GM10248 (cell line): ENCODE measurements at regions not wholly inside any gene's neighbourhood (a gene's known extent, or its start where the extent isn't known, plus 50 kb on each side); places are given as distances from the start of the nearest gene placed in this dataset.
"Not testable (repeated sequence)": the region's sequence is repeated elsewhere in the genome, so short reads cannot be mapped to it uniquely, and the experiment has no call there.

Source experiments
- CTCF ChIA-PET: fragments of 300-600 bp; sonication (Branson Sonifier 250); formaldehyde crosslinking; extraction: SDS; loops from one replicate; lab custom pipeline; 2021; ENCODE audit warnings: antibody characterized with exemption; lab: Yijun Ruan, JAX
- POLR2A ChIA-PET: fragments of 350-650 bp; sonication (Branson Sonifier 250); formaldehyde crosslinking; extraction: SDS; loops from one replicate; lab custom pipeline; 2020; ENCODE audit warnings: antibody characterized with exemption; lab: Yijun Ruan, JAX
- DNase-seq: peaks from one replicate; pipeline ENCODE4 v3.0.0; 2012; ENCODE audit errors: extremely low spot score
- CTCF ChIP-seq: IDR thresholded peaks from 2 replicates; pipeline ENCODE4 v1.5.1; 2012; ENCODE audit warnings: mild to moderate bottlenecking, low read depth; ENCODE audit errors: extremely low read depth, missing control alignments, control extremely low read depth

- CTCF ChIA-PET, POLR2A ChIA-PET, DNase-seq: not testable (repeated sequence)
These were observed 56.2 kb downstream of the SPATA31A6 start for GRCh38 chr9:42239445-42240260.

GRCh38 chr9:42240261-42240579 is 56.8 kb downstream of the SPATA31A6 start:
- POLR2A ChIA-PET, DNase-seq, CTCF ChIA-PET: not testable (repeated sequence)

- DNase-seq, POLR2A ChIA-PET, CTCF ChIA-PET: not testable (repeated sequence)
These were observed 59.8 kb downstream of the SPATA31A6 start for GRCh38 chr9:42243211-42243610.

GRCh38 chr9:42243822-42244221 is 60.4 kb downstream of the SPATA31A6 start:
- CTCF ChIA-PET, DNase-seq, POLR2A ChIA-PET: not testable (repeated sequence)

- CTCF ChIA-PET, DNase-seq, POLR2A ChIA-PET: not testable (repeated sequence)
These were observed 85.3 kb downstream of the SPATA31A6 start for GRCh38 chr9:42268729-42269128.

DNA sequence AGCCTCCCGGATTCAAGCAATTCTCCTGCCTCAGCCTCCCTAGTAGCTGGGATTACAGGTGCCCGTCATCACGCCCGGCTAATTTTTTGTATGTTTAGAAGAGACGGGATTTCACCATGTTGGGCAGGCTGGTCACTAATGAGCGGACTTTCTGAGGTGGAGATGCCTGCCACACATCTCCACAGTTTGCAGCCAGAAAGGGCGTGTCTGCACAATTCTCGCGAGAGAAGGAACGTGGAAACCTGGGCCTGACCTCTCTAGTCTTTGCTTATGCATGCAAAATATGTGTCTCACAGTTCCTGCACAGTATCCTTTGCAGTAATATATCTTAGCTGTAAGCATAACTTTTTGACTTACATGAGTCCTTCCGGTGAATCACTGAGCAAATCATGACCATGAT is 85.7 kb downstream of the SPATA31A6 start:
- POLR2A ChIA-PET, DNase-seq: not testable (repeated sequence)

DNA sequence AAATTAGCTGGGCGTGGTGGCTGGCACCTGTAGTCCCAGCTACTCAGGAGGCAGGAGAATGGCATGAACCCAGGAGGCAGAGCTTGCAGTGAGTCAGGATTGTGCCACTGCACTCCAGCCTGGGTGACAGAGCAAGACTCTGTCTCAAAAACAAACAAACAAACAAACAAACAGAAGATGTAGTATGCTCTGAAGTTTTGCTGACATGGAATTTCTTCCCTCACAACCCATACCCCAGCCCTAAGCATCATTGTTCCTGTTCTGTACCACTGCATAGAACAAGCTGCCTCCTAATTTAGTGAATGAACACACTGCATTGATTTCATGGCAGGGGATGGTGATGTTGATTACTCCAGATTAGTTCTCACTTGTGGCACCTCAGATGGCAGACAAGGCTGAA is 89.7 kb downstream of the SPATA31A6 start:
- POLR2A ChIA-PET, CTCF ChIA-PET: not testable (repeated sequence)

More for the DNA sequence above, 85.7 kb downstream of the SPATA31A6 start:
- CTCF ChIA-PET: not testable (repeated sequence)

GRCh38 chr9:42275141-42275540 is 91.7 kb downstream of the SPATA31A6 start:
- DNase-seq: no peak
- CTCF ChIA-PET: no interaction called here
- TF ChIP-seq CTCF: no peak
- POLR2A ChIA-PET: no interaction called here

More for the DNA sequence above, 89.7 kb downstream of the SPATA31A6 start:
- not testable (repeated sequence) for DNase-seq

GRCh38 chr9:42282531-42283178 is 99.2 kb downstream of the SPATA31A6 start:
- POLR2A ChIA-PET, CTCF ChIA-PET, DNase-seq: not testable (repeated sequence)

DNA sequence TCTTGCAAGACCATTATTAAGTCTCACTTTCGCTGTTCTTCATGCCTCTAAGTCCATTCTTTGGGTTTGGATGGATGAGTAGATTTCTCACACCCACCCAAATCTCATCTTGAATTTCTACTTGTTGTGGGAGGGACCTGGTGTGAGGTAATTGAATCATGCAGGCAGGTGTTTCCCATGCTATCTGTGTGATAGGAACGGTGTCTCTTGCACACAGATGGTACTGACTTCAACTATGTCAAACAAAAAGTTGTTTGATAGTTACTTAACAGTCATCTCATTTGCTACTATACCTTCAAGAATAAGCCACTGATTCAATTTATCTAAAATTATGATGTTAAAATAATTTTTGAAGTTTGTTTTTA is 99.7 kb downstream of the SPATA31A6 start:
- CTCF ChIA-PET, DNase-seq, POLR2A ChIA-PET: not testable (repeated sequence)

DNA sequence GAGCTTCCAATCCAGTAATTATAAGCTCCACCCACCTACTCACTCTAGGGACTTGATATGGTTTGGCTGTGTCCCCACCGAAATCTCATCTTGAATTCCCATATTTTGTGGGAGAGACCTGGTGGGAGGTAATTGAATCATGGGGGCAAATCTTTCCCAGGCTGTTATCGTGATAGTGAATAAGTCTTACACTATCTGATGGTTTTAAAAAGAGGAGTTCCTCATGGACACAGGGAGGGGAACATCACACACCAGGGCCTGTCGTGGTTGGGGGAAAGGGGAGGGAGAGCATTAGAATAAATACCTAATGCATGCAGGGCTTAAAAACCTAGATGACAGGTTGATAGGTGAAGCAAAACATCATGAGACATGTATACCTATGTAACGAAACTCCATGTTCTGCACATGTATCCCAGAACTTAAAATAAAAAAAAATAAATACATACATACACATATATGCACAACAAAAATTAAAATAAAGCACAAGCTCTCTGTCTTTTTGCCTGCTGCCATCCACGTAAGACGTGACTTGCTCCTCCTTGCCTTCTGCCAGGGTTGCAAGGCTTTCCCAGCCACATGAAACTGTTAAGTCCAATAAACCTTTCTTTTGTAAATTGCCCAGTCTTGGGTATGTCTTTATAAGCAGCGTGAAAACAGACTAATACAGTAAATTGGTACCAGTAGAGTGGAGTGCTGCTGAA is 102.8 kb downstream of the SPATA31A6 start:
- POLR2A ChIA-PET, DNase-seq, CTCF ChIA-PET: not testable (repeated sequence)

GRCh38 chr9:42288002-42288864 is 104.8 kb downstream of the SPATA31A6 start:
- POLR2A ChIA-PET, CTCF ChIA-PET, DNase-seq: not testable (repeated sequence)

DNA sequence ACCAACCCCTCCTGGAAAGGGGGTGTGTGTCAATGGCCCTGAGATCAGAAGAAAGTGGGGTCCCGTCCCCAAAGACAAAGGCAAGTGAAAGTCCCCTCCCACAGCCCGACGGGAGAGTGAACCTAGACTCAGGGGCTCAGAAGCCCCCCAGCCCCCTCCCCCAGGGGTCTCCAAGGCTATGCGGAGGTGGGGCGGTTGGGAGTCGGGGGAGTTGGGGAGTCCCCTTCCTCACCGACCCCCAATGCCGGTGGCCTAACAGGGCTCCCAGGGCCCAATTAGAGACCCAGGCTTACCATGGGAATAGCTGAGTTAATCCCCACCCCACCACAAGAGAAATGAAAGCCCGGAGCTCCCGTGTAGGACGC is 105.4 kb downstream of the SPATA31A6 start:
- DNase-seq, CTCF ChIA-PET, POLR2A ChIA-PET: not testable (repeated sequence)

DNA sequence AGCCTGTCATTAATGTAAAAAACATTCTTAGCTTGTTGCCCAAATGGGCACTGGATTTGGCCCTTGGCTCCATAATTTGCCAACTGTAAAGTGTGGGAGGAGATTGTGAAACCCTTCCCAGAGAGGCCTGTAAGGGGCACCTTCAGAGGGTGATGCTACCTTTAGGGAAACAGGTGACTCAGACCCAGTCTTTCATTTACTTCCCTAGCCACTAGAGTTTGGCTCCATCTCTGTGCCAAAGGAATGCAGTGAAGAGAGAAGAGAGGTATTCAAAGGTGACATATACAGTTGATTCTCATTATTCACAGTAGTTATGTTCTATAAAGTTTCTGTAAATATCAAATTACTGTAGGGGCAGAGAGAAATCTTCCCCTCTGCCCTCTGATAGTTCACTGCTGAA is 116.7 kb downstream of the SPATA31A6 start:
- CTCF ChIA-PET, DNase-seq, POLR2A ChIA-PET: not testable (repeated sequence)

- CTCF ChIA-PET, DNase-seq, POLR2A ChIA-PET: not testable (repeated sequence)
These were observed 123.2 kb downstream of the SPATA31A6 start for GRCh38 chr9:42306625-42307024.

- POLR2A ChIA-PET, CTCF ChIA-PET, DNase-seq: not testable (repeated sequence)
These were observed 124.0 kb downstream of the SPATA31A6 start for GRCh38 chr9:42307449-42307848.
